ENCODE measurements at regions not wholly inside any gene's neighbourhood (a gene's known extent, or its start where the extent isn't known, plus 50 kb on each side); places are given as distances from the start of the nearest gene placed in this dataset.

GRCh38 chr12:125651625-125652024 is 586.4 kb downstream of the AACS start:
- DNase-seq (ENCODE audit: low read depth in 2 of 2, low spot score in 1 of 2): no peak

- no peak for DNase-seq (ENCODE audit: low read depth in 2 of 2, low spot score in 1 of 2)
Measured at GRCh38 chr12:125652681-125653080, 587.4 kb downstream of the AACS start.

- DNase-seq (ENCODE audit: low read depth in 2 of 2, low spot score in 1 of 2): no peak
Measured at GRCh38 chr12:125657681-125658080, 592.4 kb downstream of the AACS start.

GRCh38 chr12:125674554-125675338 is 609.5 kb downstream of the AACS start:
- DNase-seq (ENCODE audit: low read depth in 2 of 2, low spot score in 1 of 2): no peak

- no peak for DNase-seq (ENCODE audit: low read depth in 2 of 2, low spot score in 1 of 2)
Measured at GRCh38 chr12:125676366-125676765, 611.1 kb downstream of the AACS start.

- DNase-seq (ENCODE audit: low read depth in 2 of 2, low spot score in 1 of 2): no peak
Measured at GRCh38 chr12:125677829-125678228, 612.6 kb downstream of the AACS start.

- DNase-seq (ENCODE audit: low read depth in 2 of 2, low spot score in 1 of 2): no peak
Measured at GRCh38 chr12:125678589-125678993, 613.4 kb downstream of the AACS start.

- no peak for DNase-seq (ENCODE audit: low read depth in 2 of 2, low spot score in 1 of 2)
Measured at GRCh38 chr12:125683748-125684381, 618.6 kb downstream of the AACS start.

GRCh38 chr12:125684968-125685790 is 619.9 kb downstream of the AACS start:
- DNase-seq (ENCODE audit: low read depth in 2 of 2, low spot score in 1 of 2): no peak

GRCh38 chr12:125685915-125686314 is 620.7 kb downstream of the AACS start:
- DNase-seq (ENCODE audit: low read depth in 2 of 2, low spot score in 1 of 2): no peak

- no peak for DNase-seq (ENCODE audit: low read depth in 2 of 2, low spot score in 1 of 2)
Measured at GRCh38 chr12:125687403-125687802, 622.2 kb downstream of the AACS start.

- no peak for DNase-seq (ENCODE audit: low read depth in 2 of 2, low spot score in 1 of 2)
Measured at GRCh38 chr12:125687820-125688219, 622.6 kb downstream of the AACS start.

- no peak for DNase-seq (ENCODE audit: low read depth in 2 of 2, low spot score in 1 of 2)
Measured at GRCh38 chr12:125688223-125688622, 623.0 kb downstream of the AACS start.

- DNase-seq (ENCODE audit: low read depth in 2 of 2, low spot score in 1 of 2): no peak
Measured at GRCh38 chr12:125688881-125689280, 623.6 kb downstream of the AACS start.

- DNase-seq (ENCODE audit: low read depth in 2 of 2, low spot score in 1 of 2): no peak
Measured at GRCh38 chr12:125689576-125690410, 624.6 kb downstream of the AACS start.

GRCh38 chr12:125690841-125691240 is 625.6 kb downstream of the AACS start:
- DNase-seq (ENCODE audit: low read depth in 2 of 2, low spot score in 1 of 2): no peak

GRCh38 chr12:125696054-125696453 is 630.8 kb downstream of the AACS start:
- DNase-seq (ENCODE audit: low read depth in 2 of 2, low spot score in 1 of 2): no peak

GRCh38 chr12:125704803-125705202 is 639.6 kb downstream of the AACS start:
- DNase-seq (ENCODE audit: low read depth in 2 of 2, low spot score in 1 of 2): no peak

GRCh38 chr12:125720961-125721360 is 655.7 kb downstream of the AACS start:
- DNase-seq (ENCODE audit: low read depth in 2 of 2, low spot score in 1 of 2): no peak

GRCh38 chr12:125734137-125734536 is 668.9 kb downstream of the AACS start:
- DNase-seq (ENCODE audit: low read depth in 2 of 2, low spot score in 1 of 2): no peak

GRCh38 chr12:125738211-125738610 is 673.0 kb downstream of the AACS start:
- no peak for DNase-seq (ENCODE audit: low read depth in 2 of 2, low spot score in 1 of 2)
